Heart right ventricle (tissue), 16 donors: ENCODE measurements at regions not wholly inside any gene's neighbourhood (a gene's known extent, or its start where the extent isn't known, plus 50 kb on each side); places are given as distances from the start of the nearest gene placed in this dataset.

ENCODE experiments used
- ATAC-seq, 8 donors: fragments of 200-7000 bp; cut with Tn5 transposase; one replicate each; pipeline ENCODE4 v1.9.1; 2020; ENCODE audit warnings: mild to moderate bottlenecking in 8 of 8, moderate library complexity in 8 of 8, moderate number of reproducible peaks in 1 of 8
- DNase-seq, 2 donors: peaks; one replicate each; pipeline ENCODE4 v3.0.0-alpha.2; 2020
- H3K27ac ChIP-seq, 10 donors: fragments of 200-600 bp; sonication (generic) in 2 of 10; one replicate each; pipeline versions ENCODE4 v1.5.0 to v1.8.0; 2020 to 2022; ENCODE audit warnings: mild to moderate bottlenecking in 3 of 10
- H3K27me3 ChIP-seq, 7 donors: fragments of 200-600 bp; one replicate each; pipeline ENCODE4 v1.8.0; 2021 to 2022; ENCODE audit warnings: mild to moderate bottlenecking in 2 of 7
- H3K36me3 ChIP-seq, 9 donors: fragments of 200-600 bp; sonication (generic) in 1 of 9; one replicate each; pipeline versions ENCODE4 v1.5.0 to v1.8.0; 2020 to 2022; ENCODE audit warnings: mild to moderate bottlenecking in 2 of 9
- H3K4me1 ChIP-seq, 9 donors: fragments of 200-600 bp; sonication (generic) in 1 of 9; one replicate each; pipeline versions ENCODE4 v1.5.0 to v1.8.0; 2020 to 2022; ENCODE audit warnings: mild to moderate bottlenecking in 4 of 9
- H3K4me3 ChIP-seq, 10 donors: fragments of 200-600 bp; sonication (generic) in 2 of 10; one replicate each; pipeline versions ENCODE4 v1.5.0 to v1.8.0; 2020 to 2022; ENCODE audit warnings: mild to moderate bottlenecking in 7 of 10, moderate library complexity in 2 of 10
- H3K9me3 ChIP-seq, 11 donors: fragments of 200-600 bp in 10 of 11; sonication (generic) in 2 of 11; one replicate each; pipeline versions ENCODE4 v1.5.0 to v1.8.0; 2013 to 2022; ENCODE audit warnings: mild to moderate bottlenecking in 2 of 11, control low read depth in 1 of 11, moderate library complexity in 1 of 11
- CTCF ChIP-seq, 9 donors: fragments of 200-600 bp; sonication (generic) in 2 of 9; IDR thresholded peaks; one replicate each; pipeline versions ENCODE4 v1.5.0 to v1.8.0; 2021 to 2022; ENCODE audit warnings: antibody characterized with exemption in 9 of 9, mild to moderate bottlenecking in 5 of 9, moderate library complexity in 1 of 9
- WGBS, 2 donors: extraction: QIAGEN DNeasy Blood & Tissue Kit; methylation state at CpG; one replicate each; pipeline ENCODE4 v1.1.7; 2013; ENCODE audit warnings: inconsistent platforms in 1 of 2; 5-methylcytosine and 5-hydroxymethylcytosine counted together
- intact Hi-C, 10 donors: fragments of 100-400 bp; cut with DNase I; formaldehyde crosslinking; loops; one replicate each; pipeline versions ENCODE4 v1.11.1 to v1.14.2; 2022
- donor health status: Arrhythmogenic right ventricular cardiomyopathy.
- donor health status: ischemic (EF 13 %, LVEDD 7.1; RV severe dilation, severe dysfunction).
- donor health status: healthy with polysubstance abuse.
- donor health status: DM: no; HTN: yes; CAD: no.
- donor health status: DM: no; HTN: no; CAD: no.
- donor health status: ischemic (EF 25% LVEDD 6.9; RV normal size, moderate dysfunction).
- donor health status: ischemic (EF 25% LVEDD 5.7; RV mildly dilated, moderate dysfunction).
- donor health status: healthy.
- donor health status: DM: yes; HTN: yes; CAD: no.
- donor health status: Ischemic cardiomyopathy.
- donor health status: ischemic (EF 35%, LVEDD 5.7; RV mildly dilated, moderate dysfunction).
- donor health status: nonischemic (EF 11% LVEDD 7.7; RV severe dilation, severe dysfunction).
- donor health status: DM: yes; HTN: yes; CAD: no.
- donor health status: PGD.
- donor health status: ischemic (EF 29% LVEDD 5.4; RV normal size, mild dysfunction).
- donor health status: nonischemic (EF 23%, LVEDD 6.1; RV moderate dilation, normal function).

GRCh38 chr10:81570878-81571794 is 303.9 kb upstream of the NRG3 start:
- peak in 2 of 8 donors; percentile 25 to 34 for ATAC-seq
- no peaks in the 10 kb centered on the region for H3K4me1 ChIP-seq
- no peak for TF ChIP-seq CTCF (IDR thresholded peaks at IDR 0.05)
- intact Hi-C loops = no loop called here
- no peak overlapping the region for H3K4me3 ChIP-seq
- H3K27me3 ChIP-seq = no peaks in the 10 kb centered on the region
- no peak overlapping the region for H3K27ac ChIP-seq
- H3K9me3 ChIP-seq = peaks cover 0 to 25% (median 5%) of the 10 kb centered on the region in 11 donors
- no peak for DNase-seq
- no peaks in the 10 kb centered on the region for H3K36me3 ChIP-seq
- 86 to 87% methylated on average over 21 of the region's 21 CpGs for WGBS, 2 donors

GRCh38 chr10:81575036-81575435 is 300.0 kb upstream of the NRG3 start:
- H3K9me3 ChIP-seq = peaks cover 0 to 52% (median 11%) of the 10 kb centered on the region in 11 donors
- no peaks in the 10 kb centered on the region for H3K36me3 ChIP-seq
- WGBS, 2 donors = 51 to 67% methylated on average over 3 of the region's 3 CpGs
- H3K27ac ChIP-seq = no peak overlapping the region
- no peak for DNase-seq
- intact Hi-C loops = no loop called here
- H3K27me3 ChIP-seq = no peaks in the 10 kb centered on the region
- TF ChIP-seq CTCF (IDR thresholded peaks at IDR 0.05) = no peak
- H3K4me3 ChIP-seq = no peak overlapping the region
- H3K4me1 ChIP-seq = no peaks in the 10 kb centered on the region
- ATAC-seq = no peak

GRCh38 chr10:81576336-81576735 is 298.7 kb upstream of the NRG3 start:
- Histone ChIP-seq H3K9me3 (peaks cover 0 to 50% (median 14%) of the 10 kb centered on the region in 11 donors), H3K4me3 (no peak overlapping the region), H3K36me3 (no peaks in the 10 kb centered on the region), H3K27me3 (no peaks in the 10 kb centered on the region), H3K4me1 (no peaks in the 10 kb centered on the region), H3K27ac (no peak overlapping the region)
- 86 to 89% methylated on average over 2 of the region's 2 CpGs for WGBS, 2 donors
- ATAC-seq (no peak), DNase-seq (no peak)
- TF ChIP-seq CTCF (IDR thresholded peaks at IDR 0.05) = no peak
- intact Hi-C loops = no loop called here

- no peak overlapping the region for H3K4me3 ChIP-seq
- H3K36me3 ChIP-seq = no peaks in the 10 kb centered on the region
- ATAC-seq (no peak), DNase-seq (no peak)
- H3K4me1 ChIP-seq = no peaks in the 10 kb centered on the region
- 83 to 88% methylated on average over 1 of the region's 1 CpG for whole genome bisulfite sequencing, 2 donors
- peaks cover 0 to 42% (median 9%) of the 10 kb centered on the region in 11 donors for H3K9me3 ChIP-seq
- no peak overlapping the region for H3K27ac ChIP-seq
- no peaks in the 10 kb centered on the region for H3K27me3 ChIP-seq
- intact Hi-C loops = no loop called here
- TF ChIP-seq CTCF (IDR thresholded peaks at IDR 0.05) = no peak
These were observed 280.0 kb upstream of the NRG3 start for GRCh38 chr10:81594991-81595390.
